SU-DHL-6 (cell line): ENCODE measurements at regions not wholly inside any gene's neighbourhood (a gene's known extent, or its start where the extent isn't known, plus 50 kb on each side); places are given as distances from the start of the nearest gene placed in this dataset.

Source experiments
- H2AFZ ChIP-seq: fragments of 200-600 bp; sonication (generic); 2 replicates; pipeline ENCODE4 v1.6.1; 2014; ENCODE audit warnings: low read depth, mild to moderate bottlenecking, moderate library complexity, mixed read lengths, antibody characterized with exemption, low read length; ENCODE audit not compliant: severe bottlenecking
- H3F3A ChIP-seq: fragments of 200-600 bp; shearing (Covaris generic); 2 replicates; pipeline ENCODE4 v1.6.0; 2016; ENCODE audit warnings: antibody characterized with exemption, mild to moderate bottlenecking; ENCODE audit not compliant: insufficient read depth
- H3K27ac ChIP-seq: fragments of 200-600 bp; sonication (generic); 2 replicates; pipeline ENCODE4 v1.5.1; 2016; ENCODE audit warnings: low read depth, mild to moderate bottlenecking, low read length, moderate library complexity, mixed read lengths
- H3K27me3 ChIP-seq: fragments of 200-600 bp; sonication (generic), shearing (Covaris generic); 2 replicates; pipeline ENCODE4 v1.6.0; 2014; ENCODE audit warnings: mild to moderate bottlenecking, low read length
- H3K36me3 ChIP-seq: fragments of 200-600 bp; sonication (generic); 2 replicates; pipeline ENCODE4 v1.6.1; 2014; ENCODE audit warnings: mild to moderate bottlenecking, low read length, mixed read lengths
- H3K4me2 ChIP-seq: fragments of 300-600, 200-600 bp; shearing (Covaris generic), sonication (generic); 2 replicates; pipeline ENCODE4 v1.6.0; 2014; ENCODE audit warnings: low read length, low read depth, mild to moderate bottlenecking; ENCODE audit not compliant: poor library complexity, severe bottlenecking
- H3K4me3 ChIP-seq: fragments of 200-600 bp; sonication (generic); 2 replicates; pipeline ENCODE4 v1.5.1; 2014; ENCODE audit warnings: antibody characterized with exemption, low read length, mild to moderate bottlenecking, mixed read lengths; ENCODE audit not compliant: insufficient read depth, poor library complexity, severe bottlenecking
- H3K79me2 ChIP-seq: fragments of 200-600 bp; sonication (generic); 2 replicates; pipeline ENCODE4 v1.6.1; 2014; ENCODE audit warnings: mild to moderate bottlenecking, low read length, moderate library complexity; ENCODE audit not compliant: insufficient read depth
- H3K9ac ChIP-seq: fragments of 200-600 bp; sonication (generic); 2 replicates; pipeline ENCODE4 v1.7.0; 2014; ENCODE audit warnings: mild to moderate bottlenecking, low read length
- H3K9me2 ChIP-seq: fragments of 200-600 bp; sonication (generic); replicated peaks from 2 replicates; pipeline ENCODE4 v1.6.1; 2014; ENCODE audit warnings: low read length; ENCODE audit not compliant: insufficient read depth
- H3K9me3 ChIP-seq: fragments of 200-600 bp; sonication (generic); 2 replicates; pipeline ENCODE4 v1.6.1; 2014; ENCODE audit warnings: low read length, mixed read lengths; ENCODE audit not compliant: insufficient read depth
- H4K20me1 ChIP-seq: fragments of 200-600 bp; sonication (generic); 2 replicates; pipeline ENCODE4 v1.6.1; 2014; ENCODE audit warnings: low read depth, mild to moderate bottlenecking, antibody characterized with exemption, low read length, moderate library complexity, mixed read lengths
- EZH2phosphoT487 ChIP-seq: fragments of 200-600 bp; sonication (generic), shearing (Covaris generic); conservative IDR thresholded peaks from 2 replicates; pipeline ENCODE4 v1.6.1; 2018; ENCODE audit warnings: mild to moderate bottlenecking, antibody characterized with exemption, low read length, moderate library complexity, mixed read lengths
- TF ChIP-seq, protein P1 (sequence below): fragments of 200-600 bp; sonication (generic); IDR thresholded peaks from one replicate; pipeline ENCODE4 v1.5.1; 2017; ENCODE audit warnings: antibody characterized with exemption, mild to moderate bottlenecking, low read length, moderate library complexity; ENCODE audit not compliant: insufficient read depth, poor library complexity, severe bottlenecking

DNA sequence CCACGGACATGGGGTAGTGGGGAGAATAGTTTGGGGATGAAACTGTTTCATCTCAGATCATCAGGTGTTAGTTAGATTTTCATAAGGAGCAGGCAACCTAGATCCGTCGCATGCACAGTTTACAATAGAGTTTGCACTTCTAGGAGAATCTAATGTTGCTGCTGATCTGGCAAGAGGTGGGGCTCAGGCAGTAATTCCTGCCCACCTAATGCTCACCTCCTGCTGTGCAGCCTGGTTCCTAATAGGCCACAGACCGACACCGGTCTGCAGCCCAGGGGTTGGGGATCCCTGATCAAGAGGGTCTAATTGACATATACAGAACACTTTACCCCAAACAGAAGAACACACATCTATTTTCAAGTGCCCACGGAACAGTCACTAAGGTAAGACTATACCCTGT, 275.1 kb downstream of the PTPRU start:
- Histone ChIP-seq H3F3A (no peaks in the 10 kb centered on the region), H3K9me2 (no peaks in the 10 kb centered on the region), H2AFZ (no peak overlapping the region), H3K79me2 (no peaks in the 10 kb centered on the region), H3K9ac (no peak overlapping the region), H3K27me3 (no peaks in the 10 kb centered on the region), H3K4me3 (no peak overlapping the region), H3K9me3 (no peaks in the 10 kb centered on the region), H3K27ac (no peak overlapping the region), H3K36me3 (no peaks in the 10 kb centered on the region), H3K4me2 (no peak overlapping the region), H4K20me1 (no peaks in the 10 kb centered on the region)
- TF ChIP-seq, protein P1, sequence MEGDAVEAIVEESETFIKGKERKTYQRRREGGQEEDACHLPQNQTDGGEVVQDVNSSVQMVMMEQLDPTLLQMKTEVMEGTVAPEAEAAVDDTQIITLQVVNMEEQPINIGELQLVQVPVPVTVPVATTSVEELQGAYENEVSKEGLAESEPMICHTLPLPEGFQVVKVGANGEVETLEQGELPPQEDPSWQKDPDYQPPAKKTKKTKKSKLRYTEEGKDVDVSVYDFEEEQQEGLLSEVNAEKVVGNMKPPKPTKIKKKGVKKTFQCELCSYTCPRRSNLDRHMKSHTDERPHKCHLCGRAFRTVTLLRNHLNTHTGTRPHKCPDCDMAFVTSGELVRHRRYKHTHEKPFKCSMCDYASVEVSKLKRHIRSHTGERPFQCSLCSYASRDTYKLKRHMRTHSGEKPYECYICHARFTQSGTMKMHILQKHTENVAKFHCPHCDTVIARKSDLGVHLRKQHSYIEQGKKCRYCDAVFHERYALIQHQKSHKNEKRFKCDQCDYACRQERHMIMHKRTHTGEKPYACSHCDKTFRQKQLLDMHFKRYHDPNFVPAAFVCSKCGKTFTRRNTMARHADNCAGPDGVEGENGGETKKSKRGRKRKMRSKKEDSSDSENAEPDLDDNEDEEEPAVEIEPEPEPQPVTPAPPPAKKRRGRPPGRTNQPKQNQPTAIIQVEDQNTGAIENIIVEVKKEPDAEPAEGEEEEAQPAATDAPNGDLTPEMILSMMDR, result no peak
- no peak for TF ChIP-seq EZH2phosphoT487

DNA sequence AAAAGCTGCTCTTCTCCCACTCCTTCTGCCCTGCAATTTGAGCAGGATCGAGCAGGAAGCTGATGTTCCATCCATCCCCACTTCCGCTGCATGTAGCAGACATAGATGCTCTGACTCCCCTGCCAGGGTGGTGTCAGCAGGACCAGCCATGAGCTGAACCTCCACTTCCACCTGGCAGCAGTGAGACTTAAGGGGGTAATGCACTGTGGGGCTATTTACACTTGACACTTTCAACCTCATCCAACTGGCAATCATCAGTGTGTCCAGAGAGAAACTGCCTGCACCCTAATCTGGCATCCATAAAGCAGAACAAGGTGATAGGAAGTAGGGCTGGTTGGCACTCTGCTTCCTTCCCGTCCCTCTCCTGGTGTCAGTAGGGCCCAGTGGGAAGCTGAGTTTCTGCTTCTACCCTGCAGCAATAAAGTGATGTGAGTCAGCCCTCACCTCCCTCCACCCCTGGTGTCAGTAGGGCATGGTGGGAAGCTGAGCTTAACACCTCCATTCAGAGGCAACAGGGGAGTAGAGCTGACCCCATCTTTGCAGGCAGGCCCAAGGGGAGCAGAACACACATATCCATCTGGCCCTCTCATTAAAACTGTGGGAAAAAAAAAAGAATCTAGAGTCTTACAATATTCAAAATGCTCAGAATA, 272.3 kb downstream of the PTPRU start:
- Histone ChIP-seq H3F3A (no peaks in the 10 kb centered on the region), H3K27me3 (no peaks in the 10 kb centered on the region), H4K20me1 (no peaks in the 10 kb centered on the region)

DNA sequence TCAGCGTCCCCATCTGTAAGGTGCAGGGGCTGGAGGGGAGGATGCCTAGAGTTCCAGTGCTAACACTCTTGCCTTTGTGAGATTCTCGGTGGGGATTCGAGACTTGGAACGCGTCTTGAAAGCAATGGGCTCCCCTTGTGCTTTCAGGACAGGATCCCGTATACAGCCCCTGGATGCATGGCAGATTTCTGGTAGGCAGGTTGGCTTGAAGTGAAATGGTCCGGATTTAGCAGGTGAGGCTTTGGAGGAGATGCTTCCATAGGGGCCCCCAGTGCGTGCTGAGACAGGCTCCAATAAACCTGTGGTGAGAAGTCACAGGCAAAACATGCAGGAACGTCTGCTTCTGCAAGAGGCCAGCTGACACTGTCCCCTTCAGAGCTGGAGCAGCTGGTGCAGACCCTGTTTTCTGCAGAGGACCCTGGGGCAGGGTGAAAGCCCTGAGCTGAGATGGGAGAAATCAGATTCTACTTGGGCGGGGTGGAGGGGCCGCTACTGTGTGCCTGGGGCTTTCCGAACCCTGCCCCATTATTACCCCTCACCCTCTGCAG, 270.4 kb downstream of the PTPRU start:
- Histone ChIP-seq H3K27ac (no peak overlapping the region), H3K27me3 (no peaks in the 10 kb centered on the region)
- no peak for TF ChIP-seq EZH2phosphoT487
- TF ChIP-seq, protein P1, result no peak

More for the DNA sequence above, 272.3 kb downstream of the PTPRU start:
- TF ChIP-seq, protein P1, result no peak
- TF ChIP-seq EZH2phosphoT487, result no peak
- Histone ChIP-seq H3K27ac (no peak overlapping the region), H3K9ac (no peak overlapping the region), H3K36me3 (no peaks in the 10 kb centered on the region), H3K4me3 (no peak overlapping the region), H3K4me2 (no peak overlapping the region), H3K9me3 (no peaks in the 10 kb centered on the region), H2AFZ (no peak overlapping the region), H3K79me2 (no peaks in the 10 kb centered on the region), H3K9me2 (no peaks in the 10 kb centered on the region)

More for the DNA sequence above, 270.4 kb downstream of the PTPRU start:
- no peaks in the 10 kb centered on the region for H3K9me3 ChIP-seq
- H4K20me1 ChIP-seq, result no peaks in the 10 kb centered on the region
- H3K9ac ChIP-seq, result no peak overlapping the region
- H3K79me2 ChIP-seq, result no peaks in the 10 kb centered on the region
- no peak overlapping the region for H2AFZ ChIP-seq
- no peaks in the 10 kb centered on the region for H3K36me3 ChIP-seq
- H3K4me2 ChIP-seq, result no peak overlapping the region
- no peak overlapping the region for H3K4me3 ChIP-seq
- no peaks in the 10 kb centered on the region for H3K9me2 ChIP-seq
- no peaks in the 10 kb centered on the region for H3F3A ChIP-seq
